Right lobe of liver (tissue), 4 donors: ENCODE measurements at regions not wholly inside any gene's neighbourhood (a gene's known extent, or its start where the extent isn't known, plus 50 kb on each side); places are given as distances from the start of the nearest gene placed in this dataset.

ENCODE experiments used
- CTCF ChIP-seq, 4 donors: fragments of 200-600 bp in 3 of 4; fragments of 450-650 bp in 1 of 4; IDR thresholded peaks; one replicate each; pipeline versions ENCODE4 v1.5.1 to v1.8.0; 2016 to 2022; ENCODE audit warnings: antibody characterized with exemption in 4 of 4, mild to moderate bottlenecking in 2 of 4
- POLR2A ChIP-seq: fragments of 450-650 bp; IDR thresholded peaks from one replicate; pipeline ENCODE4 v1.6.1; 2017; ENCODE audit warnings: antibody characterized with exemption, mild to moderate bottlenecking
- donor health status: DM: no; HTN: no; CAD: no.
- donor health status: DM: no; HTN: no; CAD: no.
- donor health status: DM: no; HTN: yes; CAD: no.

DNA sequence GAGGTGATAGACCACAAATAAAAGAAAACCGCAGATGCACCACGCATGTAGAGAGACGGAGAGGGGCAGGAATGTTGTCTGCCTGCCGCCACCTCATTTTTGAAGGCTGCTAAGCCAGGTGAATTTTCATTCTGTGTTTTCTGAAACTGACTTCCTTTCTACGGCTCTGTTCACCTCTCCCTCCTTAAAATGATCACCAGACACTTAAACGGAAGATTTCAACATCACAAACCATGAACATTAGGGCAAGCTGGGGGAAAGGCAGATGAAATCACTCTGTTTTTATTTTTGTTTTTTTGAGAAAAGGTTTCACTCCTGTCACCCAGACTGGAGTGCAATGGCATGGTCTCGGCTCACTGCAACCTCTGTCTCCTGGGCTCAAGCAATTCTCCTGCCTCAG lies 232.4 kb downstream of the MIAT start:
- no peak for TF ChIP-seq CTCF (IDR thresholded peaks at IDR 0.05)
- TF ChIP-seq POLR2A, result no peak
